WTC11 (cell line): ENCODE measurements at regions not wholly inside any gene's neighbourhood (a gene's known extent, or its start where the extent isn't known, plus 50 kb on each side); places are given as distances from the start of the nearest gene placed in this dataset.

Experiments used
- ATAC-seq: fragments of 200-7000 bp; cut with Tn5 transposase; 2 replicates; pipeline ENCODE4 v1.10.0; 2021; ENCODE audit warnings: mild to moderate bottlenecking, moderate library complexity
- CTCF ChIA-PET: fragments of 300-600 bp; sonication (Branson Sonifier 250); formaldehyde crosslinking; loops from one replicate; lab custom pipeline; 2021; ENCODE audit warnings: antibody characterized with exemption; lab: Charles Lee
- POLR2A ChIA-PET: fragments of 350-600 bp; sonication (Branson Sonifier 250); formaldehyde crosslinking; loops from one replicate; lab custom pipeline; 2021; ENCODE audit warnings: antibody characterized with exemption; lab: Charles Lee
- DNase-seq: peaks from one replicate; pipeline ENCODE4 v3.0.0; 2021; ENCODE audit warnings: low spot score
- H3K27ac Mint-ChIP-seq: 2 replicates; pipeline ENCODE4 v1.8.0; 2021; ENCODE audit warnings: mixed read lengths
- H3K27me3 Mint-ChIP-seq: 2 replicates; pipeline ENCODE4 v1.8.0; 2021; ENCODE audit warnings: low read depth, mild to moderate bottlenecking, moderate library complexity, mixed read lengths
- H3K36me3 Mint-ChIP-seq: 2 replicates; pipeline ENCODE4 v1.8.0; 2021; ENCODE audit warnings: mixed read lengths
- H3K4me1 Mint-ChIP-seq: 2 replicates; pipeline ENCODE4 v1.8.0; 2022; ENCODE audit warnings: mixed read lengths
- H3K4me3 Mint-ChIP-seq: 2 replicates; pipeline ENCODE4 v1.8.0; 2021; ENCODE audit warnings: mild to moderate bottlenecking, moderate library complexity, mixed read lengths
- H3K9me3 Mint-ChIP-seq: 2 replicates; pipeline ENCODE4 v1.8.0; 2021; ENCODE audit warnings: mixed read lengths
- CBFB ChIP-seq: sonication (generic); formaldehyde crosslinking; IDR thresholded peaks from 2 replicates; pipeline ENCODE4 v1.8.1; 2022; ENCODE audit warnings: mild to moderate bottlenecking, low read depth, missing genetic modification reagents
- FOXJ3 ChIP-seq: sonication (generic); formaldehyde crosslinking; IDR thresholded peaks from 2 replicates; pipeline ENCODE4 v1.9.0; 2021; ENCODE audit warnings: missing genetic modification reagents, mild to moderate bottlenecking, borderline replicate concordance
- GABPB1 ChIP-seq: sonication (generic); formaldehyde crosslinking; IDR thresholded peaks from 2 replicates; pipeline ENCODE4 v1.8.1; 2023; ENCODE audit warnings: mild to moderate bottlenecking, missing genetic modification reagents
- GRHL2 ChIP-seq: fragments of 250-450 bp; sonication (Bioruptor Pico); IDR thresholded peaks from 2 replicates; pipeline ENCODE4 v1.8.0; 2022; ENCODE audit warnings: mild to moderate bottlenecking, moderate library complexity; ENCODE audit not compliant: insufficient replicate concordance, severe bottlenecking
- HMGXB4 ChIP-seq: sonication (generic); formaldehyde crosslinking; IDR thresholded peaks from 2 replicates; pipeline ENCODE4 v1.8.1; 2023; ENCODE audit warnings: mild to moderate bottlenecking, moderate library complexity, missing genetic modification reagents
- IRF1 ChIP-seq: sonication (generic); formaldehyde crosslinking; IDR thresholded peaks from 2 replicates; pipeline ENCODE4 v1.8.0; 2023; ENCODE audit warnings: missing genetic modification reagents
- JUN ChIP-seq: sonication (generic); formaldehyde crosslinking; IDR thresholded peaks from 2 replicates; pipeline ENCODE4 v1.8.0; 2023; ENCODE audit warnings: mild to moderate bottlenecking, missing genetic modification reagents
- OVOL2 ChIP-seq: fragments of 250-450 bp; sonication (Bioruptor Pico); IDR thresholded peaks from 2 replicates; pipeline ENCODE4 v1.9.0; 2021; ENCODE audit warnings: mild to moderate bottlenecking, borderline replicate concordance
- SOX15 ChIP-seq: fragments of 250-450 bp; sonication (Bioruptor Pico); IDR thresholded peaks from 2 replicates; pipeline ENCODE4 v1.9.0; 2021; ENCODE audit warnings: mild to moderate bottlenecking
- TEAD1 ChIP-seq: sonication (generic); formaldehyde crosslinking; IDR thresholded peaks from 2 replicates; pipeline ENCODE4 v1.8.0; 2022; ENCODE audit warnings: mild to moderate bottlenecking, missing genetic modification reagents
- USF1 ChIP-seq: sonication (generic); formaldehyde crosslinking; IDR thresholded peaks from 2 replicates; pipeline ENCODE4 v1.8.0; 2022; ENCODE audit warnings: mild to moderate bottlenecking, missing genetic modification reagents
- ZNF263 ChIP-seq: sonication (generic); formaldehyde crosslinking; IDR thresholded peaks from 2 replicates; pipeline ENCODE4 v1.8.1; 2022; ENCODE audit warnings: low read depth, mild to moderate bottlenecking, moderate library complexity, missing genetic modification reagents
- TF ChIP-seq, protein P1 (sequence below): sonication (generic); formaldehyde crosslinking; IDR thresholded peaks from 2 replicates; pipeline ENCODE4 v1.8.1; 2022; ENCODE audit warnings: low read depth, missing genetic modification reagents, borderline replicate concordance
- TF ChIP-seq, protein P2 (sequence below): sonication (generic); formaldehyde crosslinking; conservative IDR thresholded peaks from 2 replicates; pipeline ENCODE4 v1.8.1; 2022; ENCODE audit warnings: mild to moderate bottlenecking, missing genetic modification reagents
- TF ChIP-seq, protein P3 (sequence below): sonication (generic); formaldehyde crosslinking; IDR thresholded peaks from 2 replicates; pipeline ENCODE4 v1.8.1; 2022; ENCODE audit warnings: mild to moderate bottlenecking, missing genetic modification reagents, moderate library complexity, borderline replicate concordance
- TF ChIP-seq, protein P4 (sequence below): sonication (generic); formaldehyde crosslinking; IDR thresholded peaks from 2 replicates; pipeline ENCODE4 v1.8.0; 2022; ENCODE audit warnings: mild to moderate bottlenecking, missing genetic modification reagents
- TF ChIP-seq, protein P5 (sequence below): fragments of 250-450 bp; sonication (Bioruptor Pico); conservative IDR thresholded peaks from 2 replicates; pipeline ENCODE4 v1.9.0; 2021; ENCODE audit warnings: mild to moderate bottlenecking
- TF ChIP-seq, protein P6 (sequence below): sonication (generic); formaldehyde crosslinking; IDR thresholded peaks from 2 replicates; pipeline ENCODE4 v1.8.1; 2023; ENCODE audit warnings: mild to moderate bottlenecking, missing genetic modification reagents
- TF ChIP-seq, protein P7 (sequence below): sonication (generic); formaldehyde crosslinking; IDR thresholded peaks from 2 replicates; pipeline ENCODE4 v1.8.1; 2023; ENCODE audit warnings: mild to moderate bottlenecking, missing genetic modification reagents, borderline replicate concordance

DNA sequence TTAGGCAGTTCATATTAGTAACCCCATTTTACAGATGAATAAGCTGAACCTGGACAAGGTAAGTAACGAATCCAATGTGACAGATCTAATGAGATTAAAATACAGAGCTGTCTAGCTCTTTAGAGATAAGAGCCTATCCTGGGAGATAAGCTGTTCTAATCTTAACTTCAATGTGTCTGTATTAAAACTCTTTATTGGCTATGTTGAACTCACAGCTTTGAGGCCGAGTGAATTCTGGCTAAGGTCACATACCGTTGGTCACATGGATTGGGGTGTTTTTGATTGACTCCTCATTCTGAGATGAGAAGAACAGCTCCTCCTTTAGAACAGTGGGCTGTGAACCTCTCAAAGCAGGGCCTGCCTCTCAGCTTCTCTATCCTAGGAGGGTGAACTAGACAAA, 113.4 kb upstream of the EEPD1 start:
- POLR2A ChIA-PET = no interaction called here
- ATAC-seq (no peak), DNase-seq (no peak)
- Mint-ChIP-seq H3K27ac (no peak overlapping the region), H3K9me3 (peaks cover 3% of the 10 kb centered on the region; the same call in 1 of the 2 replicates), H3K36me3 (no peaks in the 10 kb centered on the region), H3K4me3 (no peak overlapping the region), H3K4me1 (peaks cover 20% of the 10 kb centered on the region), H3K27me3 (no peaks in the 10 kb centered on the region; the same call in 1 of the 2 replicates)
- CTCF ChIA-PET = interaction anchor here (0.7 to 1.1 kb wide), 3 partner anchors 245 to 273 kb away, joined by 3 to 4 read pairs (median 3); no protein-coding TSS in a partner anchor
- TF ChIP-seq USF1 = no peak

- H3K9me3 Mint-ChIP-seq = peaks cover 3% of the 10 kb centered on the region; the same call in 1 of the 2 replicates
- ATAC-seq (no peak), DNase-seq (no peak)
- no peak overlapping the region for H3K27ac Mint-ChIP-seq
- H3K4me1 Mint-ChIP-seq = peaks cover 29% of the 10 kb centered on the region
- ChIA-PET POLR2A (no interaction called here), CTCF (interaction anchor here (1.0 kb wide), 1 partner anchor 244 kb away, joined by 4 read pairs; no protein-coding TSS in a partner anchor)
- H3K4me3 Mint-ChIP-seq = no peak overlapping the region
- H3K27me3 Mint-ChIP-seq = no peaks in the 10 kb centered on the region; the same call in 1 of the 2 replicates
- H3K36me3 Mint-ChIP-seq = no peaks in the 10 kb centered on the region
- TF ChIP-seq, protein P1, sequence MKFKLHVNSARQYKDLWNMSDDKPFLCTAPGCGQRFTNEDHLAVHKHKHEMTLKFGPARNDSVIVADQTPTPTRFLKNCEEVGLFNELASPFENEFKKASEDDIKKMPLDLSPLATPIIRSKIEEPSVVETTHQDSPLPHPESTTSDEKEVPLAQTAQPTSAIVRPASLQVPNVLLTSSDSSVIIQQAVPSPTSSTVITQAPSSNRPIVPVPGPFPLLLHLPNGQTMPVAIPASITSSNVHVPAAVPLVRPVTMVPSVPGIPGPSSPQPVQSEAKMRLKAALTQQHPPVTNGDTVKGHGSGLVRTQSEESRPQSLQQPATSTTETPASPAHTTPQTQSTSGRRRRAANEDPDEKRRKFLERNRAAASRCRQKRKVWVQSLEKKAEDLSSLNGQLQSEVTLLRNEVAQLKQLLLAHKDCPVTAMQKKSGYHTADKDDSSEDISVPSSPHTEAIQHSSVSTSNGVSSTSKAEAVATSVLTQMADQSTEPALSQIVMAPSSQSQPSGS (CRISPR knock-in tag) = no peak
- no peak for TF ChIP-seq GABPB1 (CRISPR knock-in tag)
- TF ChIP-seq, protein P2, sequence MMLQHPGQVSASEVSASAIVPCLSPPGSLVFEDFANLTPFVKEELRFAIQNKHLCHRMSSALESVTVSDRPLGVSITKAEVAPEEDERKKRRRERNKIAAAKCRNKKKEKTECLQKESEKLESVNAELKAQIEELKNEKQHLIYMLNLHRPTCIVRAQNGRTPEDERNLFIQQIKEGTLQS = no peak
- no peak for TF ChIP-seq IRF1 (CRISPR knock-in tag)
- no peak for TF ChIP-seq TEAD1 (CRISPR knock-in tag)
- TF ChIP-seq, protein P3, sequence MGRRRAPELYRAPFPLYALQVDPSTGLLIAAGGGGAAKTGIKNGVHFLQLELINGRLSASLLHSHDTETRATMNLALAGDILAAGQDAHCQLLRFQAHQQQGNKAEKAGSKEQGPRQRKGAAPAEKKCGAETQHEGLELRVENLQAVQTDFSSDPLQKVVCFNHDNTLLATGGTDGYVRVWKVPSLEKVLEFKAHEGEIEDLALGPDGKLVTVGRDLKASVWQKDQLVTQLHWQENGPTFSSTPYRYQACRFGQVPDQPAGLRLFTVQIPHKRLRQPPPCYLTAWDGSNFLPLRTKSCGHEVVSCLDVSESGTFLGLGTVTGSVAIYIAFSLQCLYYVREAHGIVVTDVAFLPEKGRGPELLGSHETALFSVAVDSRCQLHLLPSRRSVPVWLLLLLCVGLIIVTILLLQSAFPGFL (CRISPR knock-in tag) = no peak
- TF ChIP-seq, protein P4, sequence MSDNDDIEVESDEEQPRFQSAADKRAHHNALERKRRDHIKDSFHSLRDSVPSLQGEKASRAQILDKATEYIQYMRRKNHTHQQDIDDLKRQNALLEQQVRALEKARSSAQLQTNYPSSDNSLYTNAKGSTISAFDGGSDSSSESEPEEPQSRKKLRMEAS (CRISPR knock-in tag) = no peak
- no peak for TF ChIP-seq HMGXB4 (CRISPR knock-in tag)
- no peak for TF ChIP-seq FOXJ3 (CRISPR knock-in tag)
- TF ChIP-seq CBFB (CRISPR knock-in tag) = no peak
- no peak for TF ChIP-seq OVOL2
- no peak for TF ChIP-seq SOX15 (CRISPR knock-in tag)
- TF ChIP-seq ZNF263 = no peak
- no peak for TF ChIP-seq JUN
- TF ChIP-seq GRHL2 = no peak
- TF ChIP-seq, protein P5, sequence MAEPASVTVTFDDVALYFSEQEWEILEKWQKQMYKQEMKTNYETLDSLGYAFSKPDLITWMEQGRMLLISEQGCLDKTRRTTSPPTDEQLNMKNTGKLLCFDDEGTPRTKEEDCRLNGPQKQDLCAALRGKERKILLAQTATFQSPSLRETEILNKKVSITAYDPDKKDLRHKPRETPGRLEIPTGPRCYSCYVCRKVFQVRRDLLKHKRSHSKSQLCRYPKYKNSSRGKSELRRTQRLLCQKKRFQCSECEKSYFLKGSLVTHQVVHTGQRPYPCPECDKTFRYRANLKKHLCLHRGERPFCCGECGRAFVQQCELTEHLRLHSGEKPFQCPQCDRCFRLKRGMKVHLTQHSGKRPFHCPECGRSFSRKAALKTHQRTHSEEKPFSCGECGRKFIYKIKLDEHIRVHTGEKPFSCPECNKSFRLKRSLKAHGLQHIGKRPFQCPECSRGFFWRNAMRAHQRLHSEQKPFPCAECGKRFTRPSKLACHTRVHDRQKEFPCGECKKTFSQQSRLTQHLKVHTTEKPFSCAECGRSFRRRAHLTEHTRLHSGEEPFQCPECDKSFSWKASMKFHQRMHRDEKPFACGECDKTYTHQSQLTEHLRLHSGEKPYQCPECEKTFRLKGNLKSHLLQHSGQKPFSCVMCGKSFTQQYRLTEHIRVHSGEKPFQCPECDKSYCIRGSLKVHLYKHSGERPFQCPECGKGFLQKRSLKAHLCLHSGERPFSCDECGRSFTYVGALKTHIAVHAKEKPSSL (CRISPR knock-in tag) = no peak
- TF ChIP-seq, protein P6, sequence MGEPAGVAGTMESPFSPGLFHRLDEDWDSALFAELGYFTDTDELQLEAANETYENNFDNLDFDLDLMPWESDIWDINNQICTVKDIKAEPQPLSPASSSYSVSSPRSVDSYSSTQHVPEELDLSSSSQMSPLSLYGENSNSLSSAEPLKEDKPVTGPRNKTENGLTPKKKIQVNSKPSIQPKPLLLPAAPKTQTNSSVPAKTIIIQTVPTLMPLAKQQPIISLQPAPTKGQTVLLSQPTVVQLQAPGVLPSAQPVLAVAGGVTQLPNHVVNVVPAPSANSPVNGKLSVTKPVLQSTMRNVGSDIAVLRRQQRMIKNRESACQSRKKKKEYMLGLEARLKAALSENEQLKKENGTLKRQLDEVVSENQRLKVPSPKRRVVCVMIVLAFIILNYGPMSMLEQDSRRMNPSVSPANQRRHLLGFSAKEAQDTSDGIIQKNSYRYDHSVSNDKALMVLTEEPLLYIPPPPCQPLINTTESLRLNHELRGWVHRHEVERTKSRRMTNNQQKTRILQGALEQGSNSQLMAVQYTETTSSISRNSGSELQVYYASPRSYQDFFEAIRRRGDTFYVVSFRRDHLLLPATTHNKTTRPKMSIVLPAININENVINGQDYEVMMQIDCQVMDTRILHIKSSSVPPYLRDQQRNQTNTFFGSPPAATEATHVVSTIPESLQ (CRISPR knock-in tag) = no peak
- TF ChIP-seq, protein P7, sequence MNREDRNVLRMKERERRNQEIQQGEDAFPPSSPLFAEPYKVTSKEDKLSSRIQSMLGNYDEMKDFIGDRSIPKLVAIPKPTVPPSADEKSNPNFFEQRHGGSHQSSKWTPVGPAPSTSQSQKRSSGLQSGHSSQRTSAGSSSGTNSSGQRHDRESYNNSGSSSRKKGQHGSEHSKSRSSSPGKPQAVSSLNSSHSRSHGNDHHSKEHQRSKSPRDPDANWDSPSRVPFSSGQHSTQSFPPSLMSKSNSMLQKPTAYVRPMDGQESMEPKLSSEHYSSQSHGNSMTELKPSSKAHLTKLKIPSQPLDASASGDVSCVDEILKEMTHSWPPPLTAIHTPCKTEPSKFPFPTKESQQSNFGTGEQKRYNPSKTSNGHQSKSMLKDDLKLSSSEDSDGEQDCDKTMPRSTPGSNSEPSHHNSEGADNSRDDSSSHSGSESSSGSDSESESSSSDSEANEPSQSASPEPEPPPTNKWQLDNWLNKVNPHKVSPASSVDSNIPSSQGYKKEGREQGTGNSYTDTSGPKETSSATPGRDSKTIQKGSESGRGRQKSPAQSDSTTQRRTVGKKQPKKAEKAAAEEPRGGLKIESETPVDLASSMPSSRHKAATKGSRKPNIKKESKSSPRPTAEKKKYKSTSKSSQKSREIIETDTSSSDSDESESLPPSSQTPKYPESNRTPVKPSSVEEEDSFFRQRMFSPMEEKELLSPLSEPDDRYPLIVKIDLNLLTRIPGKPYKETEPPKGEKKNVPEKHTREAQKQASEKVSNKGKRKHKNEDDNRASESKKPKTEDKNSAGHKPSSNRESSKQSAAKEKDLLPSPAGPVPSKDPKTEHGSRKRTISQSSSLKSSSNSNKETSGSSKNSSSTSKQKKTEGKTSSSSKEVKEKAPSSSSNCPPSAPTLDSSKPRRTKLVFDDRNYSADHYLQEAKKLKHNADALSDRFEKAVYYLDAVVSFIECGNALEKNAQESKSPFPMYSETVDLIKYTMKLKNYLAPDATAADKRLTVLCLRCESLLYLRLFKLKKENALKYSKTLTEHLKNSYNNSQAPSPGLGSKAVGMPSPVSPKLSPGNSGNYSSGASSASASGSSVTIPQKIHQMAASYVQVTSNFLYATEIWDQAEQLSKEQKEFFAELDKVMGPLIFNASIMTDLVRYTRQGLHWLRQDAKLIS = no peak
Observed at GRCh38 chr7:36040679-36041078, 112.4 kb upstream of the EEPD1 start.
